Epithelial cell of prostate (primary cell): ENCODE measurements at regions not wholly inside any gene's neighbourhood (a gene's known extent, or its start where the extent isn't known, plus 50 kb on each side); places are given as distances from the start of the nearest gene placed in this dataset.
A peak's percentile ranks its signal among the peaks of the same experiment; 100 is the strongest.
"Not testable (repeated sequence)": the region's sequence is repeated elsewhere in the genome, so short reads cannot be mapped to it uniquely, and the experiment has no call there.

ENCODE experiments used
- DNase-seq: peaks from one replicate; pipeline ENCODE4 v3.0.0-alpha.2; 2011; ENCODE audit warnings: low read depth, low spot score
- H3K27ac ChIP-seq: fragments of 450-650 bp; 2 replicates; pipeline ENCODE4 v1.5.1; 2017; ENCODE audit warnings: mild to moderate bottlenecking

DNA sequence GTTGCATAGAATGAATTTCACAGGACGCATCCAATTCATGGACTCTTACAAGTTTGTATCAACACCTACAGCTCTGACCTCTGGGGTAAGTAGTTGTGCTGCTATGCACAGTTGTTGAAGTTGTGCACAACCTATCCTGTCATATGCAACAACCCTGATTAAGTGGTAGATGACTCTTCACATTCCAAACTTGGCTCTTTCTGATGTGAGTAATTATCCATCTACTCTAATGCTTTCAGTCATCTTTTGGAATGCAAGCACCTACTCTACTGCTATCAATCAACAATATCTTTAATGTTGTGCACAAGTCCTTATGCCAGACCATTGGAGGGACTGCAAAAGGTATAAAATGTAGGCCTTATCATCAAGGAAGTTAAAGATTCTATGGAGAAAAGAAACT is 921.4 kb downstream of the MCTP2 start:
- DNase-seq = no peak
- no peak overlapping the region for H3K27ac ChIP-seq

GRCh38 chr15:95153201-95153600 is 921.8 kb downstream of the MCTP2 start:
- H3K27ac ChIP-seq, DNase-seq: not testable (repeated sequence)

- DNase-seq = no peak
- H3K27ac ChIP-seq = no peak overlapping the region
These were observed 929.0 kb downstream of the MCTP2 start for GRCh38 chr15:95160316-95160715.

GRCh38 chr15:95162069-95162468 is 930.7 kb downstream of the MCTP2 start:
- DNase-seq = no peak
- no peak overlapping the region for H3K27ac ChIP-seq

GRCh38 chr15:95162531-95162930 is 931.2 kb downstream of the MCTP2 start:
- DNase-seq = no peak
- no peak overlapping the region for H3K27ac ChIP-seq

DNA sequence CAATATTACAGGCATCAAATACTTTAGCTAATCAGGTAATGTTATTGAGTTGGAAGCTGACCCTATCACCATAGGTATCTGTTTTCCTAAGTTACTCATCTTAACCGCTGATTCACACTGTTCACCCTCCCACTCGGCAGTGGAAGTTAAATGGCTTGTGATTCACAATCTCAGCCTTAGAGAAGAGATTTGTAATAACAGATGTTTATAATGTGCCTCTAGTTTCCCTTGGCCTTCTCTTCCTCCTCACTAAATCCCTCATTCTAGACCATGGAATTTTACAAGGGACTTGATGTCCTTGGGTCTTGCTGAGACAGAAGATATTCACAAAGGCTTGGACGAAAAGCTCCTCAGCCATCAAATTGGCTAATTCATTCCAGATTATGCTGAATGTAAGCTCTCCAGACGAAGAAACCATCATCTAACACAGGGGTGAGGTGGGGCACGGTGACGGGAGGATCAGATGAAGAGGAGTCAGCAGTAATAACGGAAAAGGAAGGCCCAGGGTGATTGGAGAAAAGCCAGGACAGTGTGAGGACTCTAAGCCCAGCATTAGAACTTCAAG is 931.7 kb downstream of the MCTP2 start:
- DNase-seq = peak; percentile 80
- peak overlapping the region; percentile 31 for H3K27ac ChIP-seq

DNA sequence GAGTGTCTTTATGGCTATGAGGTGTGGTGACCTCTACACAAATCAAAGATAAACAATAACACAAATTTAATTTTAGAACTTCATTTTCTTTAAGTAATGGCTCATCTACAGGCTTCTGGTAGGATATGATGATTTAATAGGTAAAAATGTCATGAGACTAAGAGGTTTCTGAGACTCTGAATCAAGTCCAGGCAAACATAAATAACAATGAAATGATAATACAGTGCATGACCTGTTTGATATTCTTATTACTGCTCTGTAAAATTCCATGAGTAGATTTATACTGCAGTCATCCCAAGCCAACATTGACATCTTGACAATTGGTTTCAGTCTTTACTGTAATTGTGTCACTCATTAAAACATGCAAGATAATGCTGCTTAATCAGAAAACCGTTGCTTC is 936.8 kb downstream of the MCTP2 start:
- H3K27ac ChIP-seq = no peak overlapping the region
- no peak for DNase-seq

- H3K27ac ChIP-seq = no peak overlapping the region
These were observed 937.6 kb downstream of the MCTP2 start for GRCh38 chr15:95168951-95169431.

GRCh38 chr15:95169541-95170459 is 938.4 kb downstream of the MCTP2 start:
- DNase-seq = no peak

More at GRCh38 chr15:95168951-95169431, 937.6 kb downstream of the MCTP2 start:
- DNase-seq = no peak

DNA sequence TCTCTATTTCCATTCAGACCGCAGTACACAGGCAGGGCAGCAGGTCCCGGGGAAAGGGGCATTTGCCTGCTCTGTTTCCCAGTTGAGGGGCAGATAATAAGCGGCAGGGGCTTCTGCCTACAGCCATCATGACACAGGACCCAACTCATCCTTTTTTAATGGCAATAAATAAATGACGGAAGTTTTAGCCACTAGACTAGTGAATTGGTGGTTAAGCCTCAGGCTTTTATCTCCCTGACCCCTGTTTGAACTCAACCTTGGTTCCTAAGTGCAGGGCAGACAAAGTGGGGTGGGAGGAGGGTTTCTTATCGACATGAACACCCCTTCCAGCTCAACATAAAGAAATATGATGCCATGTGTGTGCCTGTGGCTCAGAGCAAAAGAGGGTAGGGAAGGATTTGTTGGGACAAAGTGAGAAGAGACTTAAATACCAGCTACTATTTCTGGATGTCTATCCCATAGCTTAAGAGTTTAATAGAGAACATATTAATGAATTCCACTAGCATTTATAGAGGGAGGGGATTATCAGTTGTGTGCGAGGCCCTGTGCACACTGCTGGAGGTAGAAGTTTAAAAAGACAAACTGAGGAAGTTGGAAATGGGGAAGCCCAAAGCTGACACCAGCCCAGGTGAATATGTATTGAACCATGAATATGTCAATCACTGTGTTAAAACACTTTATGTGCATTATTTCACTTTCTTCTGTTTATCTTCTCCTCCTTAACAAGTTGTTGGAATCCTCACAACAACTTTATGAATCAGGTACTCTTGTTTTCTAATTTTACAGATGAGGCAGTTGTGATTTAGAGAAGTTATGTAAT is 939.4 kb downstream of the MCTP2 start:
- no peak for DNase-seq
- H3K27ac ChIP-seq = no peak overlapping the region

More at GRCh38 chr15:95169541-95170459, 938.4 kb downstream of the MCTP2 start:
- H3K27ac ChIP-seq = no peak overlapping the region

- DNase-seq = no peak
- H3K27ac ChIP-seq = no peak overlapping the region
These were observed 940.2 kb downstream of the MCTP2 start for GRCh38 chr15:95171564-95171963.

DNA sequence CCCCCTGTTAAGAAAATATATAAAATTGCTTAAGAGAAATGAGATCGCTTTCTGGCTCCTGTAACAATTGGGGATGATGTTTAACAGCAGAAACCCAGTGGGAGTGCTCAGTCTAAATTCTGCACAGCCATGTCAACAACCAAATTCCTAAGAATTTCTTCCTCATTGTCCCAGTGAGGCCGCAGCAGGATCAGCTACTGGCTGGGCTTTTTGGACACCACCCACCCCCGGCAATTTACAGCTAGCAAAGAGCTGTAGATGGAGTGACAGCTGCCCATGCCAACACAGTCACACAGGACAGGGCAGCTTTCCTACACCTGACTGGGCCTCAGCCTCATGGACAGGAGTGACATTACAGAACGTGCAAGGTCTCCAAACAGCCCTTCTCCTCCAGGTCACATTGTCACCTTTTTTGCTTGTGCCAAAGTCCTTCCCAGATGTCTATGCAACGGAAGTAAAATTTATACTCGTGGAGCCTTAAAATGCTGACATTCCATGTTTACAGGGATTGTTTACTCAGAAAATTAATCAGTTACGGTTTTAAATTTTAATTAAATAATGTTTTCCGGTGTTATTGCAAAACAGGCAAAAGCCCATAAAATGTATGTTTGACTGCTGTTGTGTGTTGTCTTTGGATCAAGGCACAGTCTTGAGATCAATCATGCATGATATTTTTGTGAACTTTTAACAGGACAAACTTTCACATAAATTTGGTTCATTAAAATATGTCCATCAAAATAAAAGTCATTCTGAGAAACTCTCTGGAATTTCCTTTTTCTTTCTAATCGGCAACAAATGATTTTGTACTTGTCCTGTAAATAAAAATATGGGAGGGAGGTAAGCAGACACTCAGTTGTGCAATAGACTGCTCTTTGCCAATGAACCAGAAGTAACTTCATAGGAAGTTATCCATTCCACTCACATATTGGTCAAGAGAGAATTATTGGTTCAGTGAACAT is 943.2 kb downstream of the MCTP2 start:
- no peak for DNase-seq
- H3K27ac ChIP-seq = no peak overlapping the region

DNA sequence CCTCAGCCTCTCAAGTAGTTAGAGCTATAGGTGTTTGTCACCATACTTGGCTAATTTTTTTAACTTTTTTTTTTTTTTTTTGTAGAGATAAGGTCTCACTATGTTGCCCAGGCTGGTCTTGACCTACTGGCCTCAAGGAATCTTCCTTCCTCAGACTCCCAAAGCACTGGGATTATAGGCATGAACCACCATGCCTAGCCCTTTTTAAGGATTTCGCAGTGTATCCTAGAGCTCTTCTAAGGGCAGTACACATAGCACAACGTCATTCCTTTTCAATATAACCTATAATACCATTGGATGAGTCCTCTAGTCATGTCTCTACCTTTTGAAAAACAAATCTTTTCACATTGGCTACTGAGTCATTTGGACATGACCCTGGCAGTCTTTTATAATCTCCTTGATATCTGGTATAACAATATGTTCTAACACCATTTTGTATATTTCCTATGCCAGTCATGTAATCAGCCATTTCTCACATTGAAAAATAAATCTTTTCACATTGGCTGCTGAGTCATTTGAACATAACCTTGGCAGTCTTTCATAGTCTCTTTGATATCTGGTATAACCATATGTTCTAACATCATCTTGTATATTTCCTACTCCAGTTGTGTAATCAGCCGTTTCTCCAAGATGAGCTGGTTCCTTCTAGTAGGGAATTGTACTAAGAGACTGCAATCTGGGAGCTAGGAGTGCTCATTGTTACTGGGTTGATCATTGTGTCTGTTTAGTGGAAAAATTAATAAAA is 944.7 kb downstream of the MCTP2 start:
- DNase-seq = no peak
- H3K27ac ChIP-seq = no peak overlapping the region

GRCh38 chr15:95176794-95177577 is 945.6 kb downstream of the MCTP2 start:
- H3K27ac ChIP-seq = no peak overlapping the region
- no peak for DNase-seq

DNA sequence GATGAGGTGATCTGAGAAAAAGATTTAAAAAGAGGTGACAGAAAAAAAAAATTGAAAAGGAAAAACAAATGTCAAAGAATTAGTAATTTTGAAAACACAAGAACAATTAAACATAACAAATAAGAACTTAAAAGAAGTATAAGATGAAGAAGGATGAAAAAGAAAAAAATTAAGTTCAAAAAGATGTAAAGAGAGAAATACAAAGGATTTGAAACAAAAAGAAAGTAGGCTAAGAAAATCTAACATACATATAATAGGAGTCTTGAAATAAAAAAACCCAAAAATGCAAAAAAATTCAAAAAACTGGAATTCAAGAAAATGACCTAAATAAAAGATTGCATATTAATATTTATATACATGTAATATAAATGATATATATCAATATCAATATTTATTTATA is 949.2 kb downstream of the MCTP2 start:
- no peak for DNase-seq
- H3K27ac ChIP-seq = no peak overlapping the region

- no peak overlapping the region for H3K27ac ChIP-seq
- DNase-seq = no peak
These were observed 950.7 kb downstream of the MCTP2 start for GRCh38 chr15:95182091-95182490.

DNA sequence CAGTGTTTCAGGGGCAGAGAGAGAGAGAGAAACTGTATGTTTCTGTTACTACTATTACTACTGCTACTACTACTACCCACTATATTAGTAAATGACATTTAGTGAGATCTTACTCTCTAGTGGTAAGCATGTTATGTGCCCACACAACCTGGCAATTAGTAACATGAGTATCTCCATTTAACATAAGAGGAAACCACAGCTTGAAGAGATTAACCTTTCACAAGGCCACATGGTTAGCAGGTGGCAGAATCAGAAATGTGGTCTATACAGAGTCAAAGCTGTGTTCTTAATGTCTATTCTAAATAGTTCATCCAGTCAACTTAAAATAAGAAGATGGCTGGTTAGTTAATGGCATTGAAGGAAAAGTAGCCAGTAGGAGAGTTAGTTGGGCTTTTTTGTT is 961.6 kb downstream of the MCTP2 start:
- no peak for DNase-seq
- no peak overlapping the region for H3K27ac ChIP-seq

DNA sequence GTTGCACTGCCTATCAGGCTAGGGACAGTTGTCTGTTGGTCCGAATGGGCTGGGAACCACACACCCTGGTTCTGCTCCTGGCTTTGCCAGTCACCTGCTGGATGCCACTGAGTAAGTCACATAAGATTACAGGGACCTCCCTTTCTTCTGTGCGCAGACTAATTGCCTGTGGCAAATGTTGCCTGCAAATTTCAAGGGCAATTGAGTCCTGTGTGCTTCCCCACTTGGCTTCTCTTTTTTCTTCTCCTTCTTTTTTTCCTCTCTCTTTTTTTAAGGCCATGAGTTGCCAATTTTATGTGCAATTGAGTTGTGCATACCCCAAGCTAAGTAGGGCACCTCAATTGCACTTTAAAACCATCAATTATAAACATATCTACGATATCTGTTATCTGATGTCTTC is 963.4 kb downstream of the MCTP2 start:
- DNase-seq = no peak

More for the DNA sequence above, 963.4 kb downstream of the MCTP2 start:
- no peak overlapping the region for H3K27ac ChIP-seq
